ENCODE measurements at regions not wholly inside any gene's neighbourhood (a gene's known extent, or its start where the extent isn't known, plus 50 kb on each side); places are given as distances from the start of the nearest gene placed in this dataset.

- TF ChIP-seq POLR2A (IDR thresholded peaks at IDR 0.05; ENCODE audit: low read depth, low read length), result no peak
- no peak for TF ChIP-seq SPI1 (IDR thresholded peaks at IDR 0.05; ENCODE audit: low read depth, low read length)
- no peak for TF ChIP-seq POLR2AphosphoS5 (IDR thresholded peaks at IDR 0.05; ENCODE audit: low read depth, low read length)
- TF ChIP-seq TAF1 (IDR thresholded peaks at IDR 0.05; ENCODE audit: low read depth, low read length), result no peak
- TF ChIP-seq PAX5 (IDR thresholded peaks at IDR 0.05; ENCODE audit: insufficient read depth, low read length, severe bottlenecking), result no peak
Measured at GRCh38 chr1:47693115-47693514, 255.3 kb downstream of the FOXD2 start.

All from GM12891 (cell line).